ENCODE measurements at regions not wholly inside any gene's neighbourhood (a gene's known extent, or its start where the extent isn't known, plus 50 kb on each side); places are given as distances from the start of the nearest gene placed in this dataset.
"Not testable (repeated sequence)": the region's sequence is repeated elsewhere in the genome, so short reads cannot be mapped to it uniquely, and the experiment has no call there.

DNA sequence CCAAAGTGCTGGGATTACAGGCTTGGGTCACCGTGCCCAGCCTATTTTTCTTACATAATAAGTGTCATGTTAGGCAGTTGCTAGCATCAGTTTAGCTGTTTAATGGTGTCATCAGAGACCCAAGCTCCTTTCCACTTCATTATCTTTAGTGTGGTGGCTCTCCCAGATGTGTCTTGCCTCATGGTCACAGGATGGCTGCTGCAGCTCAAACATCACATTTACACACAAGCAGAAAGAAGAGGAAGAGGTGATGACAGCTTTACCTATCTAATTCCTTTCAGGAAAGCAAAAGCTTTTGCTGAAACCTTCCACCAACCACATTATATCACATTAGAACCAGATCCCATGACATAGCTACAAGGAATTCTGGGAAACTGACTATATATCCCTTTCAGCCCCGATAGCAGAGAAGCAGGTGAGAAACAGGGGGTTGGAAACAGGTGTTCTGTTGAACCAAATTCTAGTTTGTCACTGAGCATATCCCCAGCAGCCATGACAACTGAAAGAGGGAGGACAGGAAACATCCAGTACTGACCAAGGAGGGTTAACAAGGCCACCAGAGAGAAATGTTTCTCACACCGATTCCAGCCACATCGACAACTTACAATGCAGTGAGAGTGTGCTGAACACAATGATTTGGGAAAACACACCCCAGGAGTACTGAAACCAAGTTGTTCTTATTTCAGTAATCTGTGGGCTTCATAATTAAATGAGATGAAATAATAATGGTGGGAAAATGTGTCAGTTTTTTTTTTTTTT, 617.0 kb downstream of the UQCRFS1 start:
- DNase-seq (ENCODE audit: low read depth): no peak

GRCh38 chr19:28594737-28595136, 618.2 kb downstream of the UQCRFS1 start:
- DNase-seq (ENCODE audit: low read depth): no peak

DNA sequence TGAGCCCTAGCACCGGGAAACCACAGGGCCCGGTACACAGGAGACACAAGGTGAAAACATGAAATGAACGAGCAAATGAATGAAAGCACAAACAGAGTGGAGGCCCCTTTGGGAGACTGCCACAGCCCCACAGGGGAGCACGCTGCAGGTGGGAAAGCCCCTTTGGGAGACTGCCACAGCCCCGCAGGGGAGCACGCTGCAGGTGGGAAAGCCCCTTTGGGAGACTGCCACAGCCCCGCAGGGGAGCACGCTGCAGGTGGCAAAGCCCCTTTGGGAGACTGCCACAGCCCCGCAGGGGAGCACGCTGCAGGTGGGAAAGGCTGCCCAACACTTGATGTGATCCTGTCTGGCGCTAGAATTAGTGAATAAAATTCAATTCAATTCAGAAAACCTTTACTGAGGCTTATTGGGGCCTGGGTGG, 623.0 kb downstream of the UQCRFS1 start:
- DNase-seq (ENCODE audit: low read depth): not testable (repeated sequence)

DNA sequence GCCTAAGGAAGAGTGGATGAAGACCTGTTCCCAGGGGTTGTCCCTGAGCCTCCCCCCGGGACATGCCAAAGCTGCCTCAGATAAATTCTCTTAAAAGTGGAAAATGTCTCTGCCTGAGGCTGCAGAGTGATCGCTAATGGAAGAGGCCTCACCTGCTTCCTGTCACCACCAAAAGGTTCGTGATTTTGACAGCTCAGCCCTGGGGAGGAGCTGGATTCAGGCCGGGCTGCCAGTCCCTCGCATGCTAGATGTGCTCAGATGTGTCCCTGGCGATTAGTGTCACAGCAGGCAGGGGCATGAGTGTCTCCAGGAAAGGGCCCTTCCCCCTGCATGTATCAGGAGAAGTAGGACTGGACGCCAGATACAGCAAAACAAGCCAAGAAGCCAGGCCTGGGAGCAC, 626.5 kb downstream of the UQCRFS1 start:
- no peak for DNase-seq (ENCODE audit: low read depth)

DNA sequence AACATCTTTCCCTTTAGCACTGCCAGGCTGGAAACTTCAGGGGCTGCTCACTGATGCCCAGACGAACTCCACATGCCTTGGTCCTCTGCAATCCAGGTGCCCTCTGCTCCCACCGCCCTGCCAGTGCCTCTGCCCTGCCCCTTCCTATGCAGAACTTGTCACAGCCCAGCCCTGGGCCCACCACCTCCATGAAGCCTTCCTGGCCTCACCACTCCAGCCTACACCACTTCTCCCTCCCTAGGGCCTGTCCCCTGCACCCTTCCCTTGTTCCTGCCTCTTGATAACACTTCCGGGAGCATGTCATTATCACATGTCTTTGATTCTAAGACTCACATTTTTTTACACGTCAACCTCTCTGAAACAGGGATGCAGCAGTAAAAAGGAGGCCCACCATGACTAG, 627.2 kb downstream of the UQCRFS1 start:
- no peak for DNase-seq (ENCODE audit: low read depth)

GRCh38 chr19:28583713-28584112, 629.2 kb downstream of the UQCRFS1 start:
- DNase-seq (ENCODE audit: low read depth): no peak

- no peak for DNase-seq (ENCODE audit: low read depth)
Observed at GRCh38 chr19:28583242-28583641, 629.7 kb downstream of the UQCRFS1 start.

- no peak for DNase-seq (ENCODE audit: low read depth)
Observed at GRCh38 chr19:28582796-28583195, 630.2 kb downstream of the UQCRFS1 start.

DNA sequence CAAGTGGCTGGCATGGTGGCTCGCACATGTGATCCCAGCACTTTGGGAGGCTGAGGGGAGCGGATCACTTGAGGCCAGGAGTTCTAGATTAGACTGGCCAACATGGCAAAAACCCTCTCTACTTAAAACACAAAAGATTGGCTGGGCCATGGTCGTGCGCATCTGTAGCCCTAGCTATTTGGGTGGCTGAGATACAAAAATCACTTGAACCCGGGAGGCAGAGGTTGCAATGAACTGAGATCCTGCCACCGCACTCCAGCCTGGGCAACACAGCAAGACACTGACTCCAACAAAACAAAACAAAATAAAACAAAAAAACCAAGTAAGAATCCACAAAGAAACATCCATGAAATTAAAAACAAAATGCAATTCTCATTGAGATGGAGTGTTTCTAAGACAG, 630.6 kb downstream of the UQCRFS1 start:
- DNase-seq (ENCODE audit: low read depth): no peak

DNA sequence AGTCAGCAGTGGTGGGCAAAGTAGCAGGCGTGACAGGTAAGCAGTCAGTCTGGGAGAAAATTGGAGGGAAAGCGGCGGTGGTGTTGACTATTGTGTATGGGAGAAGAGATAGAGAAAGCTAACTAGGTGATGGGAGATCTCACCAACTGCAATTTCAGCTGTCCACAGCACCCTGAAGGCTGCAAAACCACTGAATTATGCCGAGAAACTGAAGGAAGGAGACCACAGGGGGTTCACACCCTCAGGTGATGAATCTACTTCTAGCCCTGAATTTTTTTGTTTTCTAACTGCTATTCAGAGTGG, 631.5 kb downstream of the UQCRFS1 start:
- no peak for DNase-seq (ENCODE audit: low read depth)

DNA sequence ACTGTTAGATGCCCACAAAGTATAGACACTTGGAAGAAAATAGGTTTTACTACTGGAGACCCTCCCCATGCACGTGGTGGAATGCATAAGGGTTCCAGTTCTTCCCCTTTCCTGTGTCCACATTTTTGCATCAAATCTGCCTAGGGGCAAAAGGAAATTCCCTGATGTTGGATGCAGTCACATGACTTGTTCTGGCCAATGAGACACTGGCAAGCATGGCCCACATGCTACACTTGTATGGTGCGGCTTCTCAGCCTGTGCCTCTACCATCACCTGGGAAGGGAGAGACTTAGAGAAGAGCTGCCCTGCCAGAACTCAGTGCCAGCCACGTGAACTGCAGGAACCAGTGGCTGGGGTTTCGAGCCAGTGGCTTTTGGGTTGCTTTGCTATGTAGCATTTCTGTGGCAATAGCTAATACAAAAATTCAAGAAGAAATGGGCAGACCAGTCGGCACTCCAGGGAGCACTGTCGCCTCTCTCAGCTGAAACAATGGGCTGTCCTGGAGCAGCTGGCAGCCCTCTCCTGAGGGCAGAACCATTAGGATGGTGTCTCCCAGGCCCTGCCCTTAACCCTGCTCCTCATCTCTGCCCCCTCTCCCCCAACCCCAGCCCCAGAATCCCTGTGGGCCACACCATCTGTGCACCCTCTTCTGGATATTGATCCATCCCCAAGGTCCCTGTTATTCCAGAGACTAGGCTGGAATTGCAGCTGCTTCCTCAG, 634.0 kb downstream of the UQCRFS1 start:
- DNase-seq (ENCODE audit: low read depth): no peak

DNA sequence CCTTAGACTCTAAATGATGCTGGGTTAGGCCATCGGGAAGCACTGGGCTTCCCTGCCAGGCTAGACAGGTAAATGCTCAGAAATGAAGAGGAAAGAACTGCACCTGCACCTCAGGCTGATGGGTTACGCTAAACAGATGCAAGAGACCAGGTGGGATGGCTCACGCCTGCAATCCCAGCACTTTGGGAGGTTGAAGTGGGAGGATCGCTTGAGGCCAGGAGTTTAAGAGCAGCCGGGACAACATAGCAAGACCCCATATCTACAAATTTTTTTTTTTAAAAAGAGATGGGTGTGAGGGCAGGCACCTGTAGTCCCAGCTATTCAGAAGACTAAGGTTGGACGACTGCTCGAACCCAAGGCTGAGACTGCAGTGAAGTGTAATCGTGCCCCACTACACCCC, 634.7 kb downstream of the UQCRFS1 start:
- no peak for DNase-seq (ENCODE audit: low read depth)

- DNase-seq (ENCODE audit: low read depth): no peak
Observed at GRCh38 chr19:28577666-28578065, 635.3 kb downstream of the UQCRFS1 start.

- DNase-seq (ENCODE audit: low read depth): no peak
Observed at GRCh38 chr19:28577233-28577632, 635.7 kb downstream of the UQCRFS1 start.

DNA sequence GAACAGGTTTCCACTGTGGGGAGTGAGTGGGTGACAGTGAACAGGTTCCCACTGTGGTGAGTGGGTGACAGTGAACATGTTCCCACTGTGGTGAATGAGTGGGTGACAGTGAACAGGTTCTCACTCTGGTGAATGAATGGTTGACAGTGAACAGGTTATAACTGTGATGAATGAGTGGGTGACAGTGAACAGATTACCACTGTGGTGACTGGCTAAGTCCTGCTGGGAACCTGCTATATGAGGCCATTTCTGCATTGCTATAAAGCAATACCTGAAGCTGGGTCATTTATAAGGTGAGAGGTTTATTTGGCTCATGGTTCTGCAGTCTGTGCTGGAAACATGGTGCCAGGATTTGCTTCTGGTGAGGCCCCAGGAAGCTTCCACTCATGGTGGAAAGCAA, 637.1 kb downstream of the UQCRFS1 start:
- DNase-seq (ENCODE audit: low read depth): no peak

DNA sequence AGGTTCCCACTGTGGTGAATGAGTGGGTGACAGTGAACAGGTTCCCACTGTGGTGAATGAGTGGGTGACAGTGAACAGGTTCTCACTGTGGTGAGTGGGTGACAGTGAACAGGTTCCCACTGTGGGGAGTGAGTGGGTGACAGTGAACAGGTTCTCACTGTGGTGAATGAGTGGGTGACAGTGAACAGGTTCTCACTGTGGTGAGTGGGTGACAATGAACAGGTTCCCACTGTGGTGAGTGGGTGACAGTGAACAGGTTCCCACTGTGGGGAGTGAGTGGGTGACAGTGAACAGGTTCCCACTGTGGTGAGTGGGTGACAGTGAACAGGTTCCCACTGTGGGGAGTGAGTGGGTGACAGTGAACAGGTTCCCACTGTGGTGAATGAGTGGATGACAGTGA, 637.6 kb downstream of the UQCRFS1 start:
- not testable (repeated sequence) for DNase-seq (ENCODE audit: low read depth)

DNA sequence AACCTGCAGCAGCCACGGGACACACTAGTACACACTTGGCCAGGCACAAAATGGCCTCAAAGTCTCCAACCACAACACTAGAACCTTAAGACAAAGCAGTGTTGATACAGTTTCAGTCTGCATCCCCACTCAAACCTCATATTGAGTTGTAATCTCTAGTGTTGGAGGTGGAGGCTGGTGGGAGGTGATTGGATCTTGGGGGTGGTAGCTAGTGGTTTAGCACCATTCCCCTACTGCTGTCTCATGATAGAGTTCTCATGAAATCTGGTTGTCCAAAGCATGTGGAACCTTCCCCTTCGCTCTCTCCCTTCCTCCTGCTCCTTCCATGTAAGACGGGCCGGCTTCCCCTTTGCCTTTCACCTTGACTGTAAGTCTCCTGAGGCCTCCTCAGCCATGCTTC, 638.7 kb downstream of the UQCRFS1 start:
- no peak for DNase-seq (ENCODE audit: low read depth)

DNA sequence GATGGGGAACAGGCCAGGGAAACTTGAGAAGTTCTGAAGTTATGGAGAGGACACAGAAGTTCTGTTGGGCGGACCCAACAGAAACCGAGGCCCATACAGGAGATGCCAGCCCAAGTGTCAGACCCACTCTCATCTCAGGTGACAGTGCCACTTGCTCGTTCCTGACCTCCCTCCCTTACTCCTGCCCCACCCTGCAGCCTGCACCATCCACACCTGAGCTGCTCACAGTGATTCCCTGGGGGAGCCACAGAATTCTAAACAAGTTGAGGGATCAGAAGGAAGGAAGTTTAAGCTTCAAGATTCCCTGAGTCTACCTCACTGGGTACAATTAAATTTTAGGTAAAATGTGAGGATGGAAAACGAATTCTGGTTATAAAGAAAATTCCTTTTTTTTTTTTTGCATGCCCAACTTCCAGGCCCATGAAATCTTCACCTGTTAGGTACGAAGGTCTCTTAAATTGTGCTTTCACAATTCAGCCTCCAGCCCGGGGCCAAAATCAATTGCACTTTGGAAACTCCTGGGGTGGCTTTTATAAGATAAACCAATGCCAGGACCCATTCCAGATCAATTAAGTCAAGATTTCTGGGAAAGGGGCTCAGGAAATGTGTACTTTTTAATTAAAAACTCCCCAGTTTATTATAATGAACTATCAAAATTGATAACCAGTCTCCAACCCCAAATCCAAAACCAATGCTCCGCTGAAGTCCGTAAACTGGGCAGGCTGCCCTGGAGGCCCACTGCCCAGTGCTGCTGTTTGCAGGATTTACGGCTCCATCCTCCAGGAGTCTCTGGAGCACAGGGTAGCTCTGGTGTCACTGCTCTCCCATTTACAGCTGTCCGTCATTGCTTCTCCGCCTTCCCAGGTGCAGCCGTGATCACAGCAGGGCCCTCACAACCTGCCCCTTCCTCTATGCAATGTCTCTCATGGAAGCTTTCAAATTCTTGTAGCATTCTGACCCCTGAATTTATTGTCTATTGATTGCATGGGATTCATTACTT, 643.5 kb downstream of the UQCRFS1 start:
- DNase-seq (ENCODE audit: low read depth): no peak

GRCh38 chr19:28567834-28568233, 645.1 kb downstream of the UQCRFS1 start:
- DNase-seq (ENCODE audit: low read depth): no peak

DNA sequence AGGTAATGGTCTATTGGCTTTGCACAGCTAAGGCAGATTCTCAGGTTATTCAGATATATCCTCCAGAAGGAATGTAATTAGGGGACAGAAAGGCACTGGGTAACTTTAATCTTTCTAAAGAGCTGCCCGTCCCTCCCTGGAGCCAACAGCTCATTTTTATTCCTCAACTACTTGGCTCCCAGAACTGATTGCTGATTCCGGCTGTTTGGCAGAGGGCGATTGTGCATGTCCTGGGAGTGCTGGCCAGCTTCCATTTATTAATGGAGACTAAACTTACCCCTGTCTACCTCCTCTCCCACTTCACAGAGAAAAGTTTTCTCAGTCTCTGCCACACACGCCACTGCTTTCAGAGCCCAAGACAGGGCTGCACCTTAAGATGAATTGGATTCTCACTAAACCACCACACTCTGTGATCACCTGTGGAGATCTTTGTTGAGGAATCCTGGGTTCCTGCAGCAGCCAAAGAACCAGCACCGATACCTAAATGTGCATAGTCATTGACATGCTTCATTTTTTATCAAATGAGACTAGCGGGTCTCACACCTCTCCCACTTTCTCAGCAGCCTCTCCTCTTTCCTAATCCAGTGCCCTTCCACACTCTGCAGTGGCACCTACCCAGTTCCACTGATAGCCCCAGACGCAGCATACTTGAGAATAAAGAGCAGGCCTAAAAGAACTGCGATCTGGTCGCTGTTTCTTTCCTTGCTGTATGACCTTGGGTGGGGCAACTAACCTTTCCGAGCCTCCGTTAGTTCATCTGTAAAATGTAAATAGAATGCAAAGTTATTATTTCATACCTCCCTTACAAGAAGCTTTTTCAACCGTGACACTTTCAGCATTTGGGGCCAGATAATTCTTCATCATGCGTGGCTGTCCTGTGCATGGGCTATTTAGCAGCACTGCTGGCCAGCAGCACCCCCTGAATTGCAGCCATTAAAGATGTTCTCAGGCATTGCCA, 648.7 kb downstream of the UQCRFS1 start:
- DNase-seq (ENCODE audit: low read depth): no peak

DNA sequence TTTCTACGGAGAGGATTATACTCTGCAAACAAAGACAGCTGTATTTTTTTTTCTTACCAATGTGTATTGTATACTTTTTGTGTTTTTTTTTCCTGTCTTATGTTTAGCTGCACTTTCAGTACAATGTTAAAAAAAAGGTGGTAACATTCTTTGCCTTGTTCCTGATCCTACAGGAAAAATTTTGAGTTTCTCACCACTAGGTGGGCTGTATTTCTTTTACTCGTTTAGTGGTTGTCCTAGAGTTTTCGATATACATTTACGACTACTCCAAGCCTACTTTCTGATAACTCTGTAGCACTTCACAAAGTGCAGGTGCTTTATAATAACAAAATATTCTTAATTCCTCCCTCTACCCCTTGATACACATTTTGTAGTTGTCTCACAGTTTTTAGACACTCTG, 652.2 kb downstream of the UQCRFS1 start:
- DNase-seq (ENCODE audit: low read depth): no peak

All from activated T-helper 9 cell treated with anti-CD3 and anti-CD28 coated beads, Interleukin-2, amount 50 U/mL, for 16 hours (primary cell).